ENCODE measurements at regions not wholly inside any gene's neighbourhood (a gene's known extent, or its start where the extent isn't known, plus 50 kb on each side); places are given as distances from the start of the nearest gene placed in this dataset.

DNA sequence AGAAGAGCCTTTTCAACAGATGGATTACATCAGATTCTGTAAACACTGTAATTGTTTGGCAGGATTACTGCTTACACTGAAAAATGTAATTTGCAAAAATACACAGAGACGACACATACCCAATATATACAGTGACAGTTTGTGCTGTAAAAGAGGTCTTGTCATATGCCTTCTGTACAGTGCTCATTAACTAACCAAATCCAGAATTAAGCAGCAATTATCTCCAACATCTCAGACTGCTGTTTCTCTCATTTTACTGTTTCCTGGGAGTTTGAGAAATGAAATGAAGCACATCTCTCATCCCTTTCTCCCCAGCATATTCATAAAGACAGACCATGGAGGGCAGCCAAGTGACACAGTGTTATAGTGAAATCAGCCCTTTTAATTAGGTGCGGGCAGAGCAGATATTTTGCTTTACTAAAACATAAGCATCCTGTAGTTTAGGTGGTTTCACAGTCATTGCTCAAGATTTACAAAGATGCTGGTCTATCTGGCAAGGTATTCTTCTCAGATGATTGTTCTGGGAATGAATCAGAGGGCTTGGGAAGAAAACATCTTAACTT, 618.4 kb upstream of the USP24 start:
- intact Hi-C loops (cut with micrococcal nuclease) = no loop called here

DNA sequence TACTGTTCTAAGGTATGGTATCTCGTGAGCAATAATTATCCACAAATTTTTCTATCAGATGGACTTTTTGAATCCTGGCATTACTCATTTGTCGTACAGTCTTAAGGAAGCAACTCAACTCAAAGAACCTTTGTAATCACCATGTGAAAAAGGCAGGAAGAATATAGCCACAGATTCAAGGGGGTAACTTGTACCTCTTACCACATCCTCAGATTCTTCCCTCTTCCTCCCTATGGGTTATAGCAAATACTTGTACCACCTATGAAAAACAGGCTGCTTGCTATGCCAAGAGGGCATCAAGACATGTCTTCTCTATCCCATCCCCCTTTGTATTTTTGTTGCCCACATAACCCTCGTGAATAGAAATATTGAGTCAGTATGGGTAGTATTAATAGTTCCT, 616.6 kb upstream of the USP24 start:
- intact Hi-C loops (cut with micrococcal nuclease) = no loop called here

GRCh38 chr1:55828044-55828443, 612.9 kb upstream of the USP24 start:
- intact Hi-C loops (cut with micrococcal nuclease) = no loop called here

DNA sequence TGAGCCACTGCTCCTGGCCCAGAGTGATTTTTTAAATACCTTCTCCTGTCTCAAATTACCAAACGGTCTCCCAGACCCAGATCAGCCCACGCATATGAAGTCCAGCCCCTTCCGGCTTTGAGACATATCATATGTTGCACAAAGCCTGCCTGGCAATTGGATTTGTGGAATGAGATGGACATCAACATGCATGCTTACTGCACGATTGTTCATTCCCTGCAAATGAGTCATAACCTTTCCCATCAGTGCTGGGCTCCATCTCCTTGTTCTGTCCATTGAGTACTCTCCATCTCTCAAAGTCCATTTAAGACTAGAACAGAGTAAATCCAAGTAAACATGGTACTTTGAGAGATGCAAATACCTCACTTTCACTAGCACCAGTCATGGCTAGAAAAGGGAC, 612.2 kb upstream of the USP24 start:
- intact Hi-C loops (cut with micrococcal nuclease) = no loop called here

DNA sequence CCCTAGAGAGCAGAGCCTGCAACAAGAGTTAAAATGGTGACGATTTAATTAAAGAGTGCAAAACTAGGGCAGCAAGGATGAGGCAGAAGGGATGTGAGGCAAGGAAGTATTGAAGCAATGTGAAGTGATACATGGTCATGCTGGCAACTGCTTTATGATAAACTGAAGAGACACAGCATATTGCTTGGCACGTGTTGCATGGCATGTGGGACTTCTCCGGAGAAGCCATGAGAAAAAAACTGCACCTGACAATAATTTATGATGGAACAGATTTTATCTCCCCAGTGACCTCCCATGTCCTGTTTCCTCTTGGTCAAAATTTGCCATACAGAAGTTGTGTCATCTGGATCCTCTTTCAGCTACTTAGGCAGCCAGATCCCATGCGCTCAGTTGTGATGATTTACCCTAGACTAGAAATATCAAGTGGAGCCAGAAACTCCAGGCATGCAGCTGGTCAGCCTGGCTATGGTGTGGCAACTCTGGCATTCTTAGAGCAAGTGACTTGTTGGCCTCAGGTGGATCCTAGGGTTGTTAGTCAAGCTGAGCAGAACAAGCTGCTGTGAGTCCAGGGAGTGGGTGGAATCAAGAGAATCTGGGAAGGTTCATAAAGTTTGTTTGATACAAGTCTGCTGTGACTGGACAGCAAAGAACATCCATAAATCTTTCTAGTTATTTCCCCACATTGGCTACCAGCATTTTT, 611.4 kb upstream of the USP24 start:
- intact Hi-C loops (cut with micrococcal nuclease) = no loop called here

- intact Hi-C loops (cut with micrococcal nuclease) = no loop called here
These were observed 610.3 kb upstream of the USP24 start for GRCh38 chr1:55825461-55825860.

- intact Hi-C loops (cut with micrococcal nuclease) = no loop called here
These were observed 609.1 kb upstream of the USP24 start for GRCh38 chr1:55824251-55824640.

GRCh38 chr1:55823541-55824250, 608.5 kb upstream of the USP24 start:
- intact Hi-C loops (cut with micrococcal nuclease) = no loop called here

- intact Hi-C loops (cut with micrococcal nuclease) = no loop called here
These were observed 607.7 kb upstream of the USP24 start for GRCh38 chr1:55822891-55823290.

DNA sequence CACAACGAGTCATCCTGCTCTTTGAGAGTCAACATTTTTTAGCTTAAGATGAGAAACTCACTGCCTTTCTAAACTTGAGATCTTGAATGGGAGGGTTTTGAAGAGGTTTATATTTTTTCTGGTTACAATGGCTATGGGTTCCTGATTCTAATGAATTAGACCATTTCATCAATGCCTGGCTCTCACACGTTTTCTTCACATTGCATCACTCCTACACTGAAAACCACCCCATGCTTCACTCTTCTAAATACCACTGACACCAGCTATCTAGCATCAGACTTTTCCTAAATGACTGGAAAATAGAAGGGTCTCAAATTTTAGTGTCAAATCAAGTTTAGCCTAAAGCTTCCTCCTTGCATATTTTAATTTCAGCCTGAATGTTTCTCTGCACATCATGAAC, 606.1 kb upstream of the USP24 start:
- intact Hi-C loops (cut with micrococcal nuclease) = no loop called here

DNA sequence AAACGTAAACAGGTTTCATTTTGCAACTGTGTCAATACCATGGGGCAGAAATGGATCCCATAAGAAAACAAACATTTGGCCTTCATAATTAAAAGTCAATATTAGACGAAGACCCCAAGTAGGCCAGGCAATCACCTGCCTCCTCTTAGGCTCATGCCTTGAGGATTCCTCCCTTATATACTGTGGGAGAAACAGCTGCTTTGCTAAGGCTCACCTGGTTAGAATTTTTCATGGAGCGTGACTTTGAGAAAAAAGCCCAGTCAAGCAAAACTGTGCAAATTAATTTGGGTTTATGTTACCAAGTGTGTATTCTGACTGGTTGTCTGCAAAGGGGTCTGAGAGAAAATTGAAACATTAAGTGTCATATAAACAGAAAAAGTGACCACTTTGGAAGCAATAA, 605.3 kb upstream of the USP24 start:
- intact Hi-C loops (cut with micrococcal nuclease) = no loop called here

DNA sequence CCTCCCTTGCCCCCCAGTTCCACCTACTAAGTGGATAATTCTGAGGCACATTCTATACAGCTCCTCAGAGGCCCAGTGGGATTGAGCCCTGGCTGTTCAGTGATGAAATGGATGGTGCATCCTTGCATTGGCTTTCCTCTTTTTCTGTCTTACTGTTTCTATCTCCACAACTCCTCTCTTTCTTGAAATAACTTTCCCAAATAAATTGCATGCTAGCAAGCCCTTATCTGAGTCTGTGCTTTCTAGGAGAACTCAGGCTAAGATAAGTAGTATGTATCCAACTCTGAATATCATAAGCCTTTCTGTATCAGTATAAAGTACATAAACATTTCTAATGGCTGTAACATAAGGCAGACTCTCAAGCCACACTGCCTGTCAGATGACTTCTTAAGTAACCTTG, 603.8 kb upstream of the USP24 start:
- intact Hi-C loops (cut with micrococcal nuclease) = no loop called here

- intact Hi-C loops (cut with micrococcal nuclease) = no loop called here
These were observed 601.6 kb upstream of the USP24 start for GRCh38 chr1:55816456-55817426.

GRCh38 chr1:55815745-55816455, 600.7 kb upstream of the USP24 start:
- intact Hi-C loops (cut with micrococcal nuclease) = no loop called here

DNA sequence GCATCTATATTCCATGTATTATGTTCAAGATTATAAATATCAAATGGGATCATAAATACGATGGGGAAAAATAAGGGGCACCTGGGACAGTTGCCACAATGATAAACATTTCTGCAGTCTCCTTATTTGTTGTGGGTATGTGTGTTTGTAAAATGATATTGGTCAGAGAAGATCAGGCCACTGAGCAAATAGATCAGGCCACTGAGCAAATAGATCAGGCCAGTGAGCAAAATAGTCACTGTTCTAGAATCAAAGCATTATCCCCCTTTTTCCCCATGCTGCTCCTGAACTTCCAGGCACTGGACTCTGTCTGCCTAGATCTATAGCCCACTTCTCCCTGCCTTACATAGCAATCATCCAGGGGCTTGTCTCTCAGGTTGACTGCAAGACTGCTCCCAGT, 599.8 kb upstream of the USP24 start:
- intact Hi-C loops (cut with micrococcal nuclease) = no loop called here

DNA sequence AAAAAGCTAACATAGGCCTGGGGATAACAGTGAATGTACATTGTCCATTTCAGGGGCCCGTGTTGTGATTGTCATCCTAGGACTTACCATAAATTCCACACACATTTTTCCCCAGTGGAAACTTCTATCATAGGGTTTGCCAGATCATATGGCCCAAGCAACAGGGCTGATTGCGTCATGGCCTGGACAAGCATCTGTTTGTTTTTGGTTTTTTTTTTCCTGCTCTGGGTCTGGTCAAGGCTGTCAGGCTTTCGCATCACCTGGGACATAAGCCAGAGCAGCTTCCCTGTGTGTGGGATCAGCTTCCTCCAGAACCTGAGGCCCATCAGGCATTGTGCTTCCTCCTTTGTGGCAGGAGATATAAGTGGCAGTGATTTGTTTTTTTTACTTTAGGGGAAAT, 598.5 kb upstream of the USP24 start:
- intact Hi-C loops (cut with micrococcal nuclease) = no loop called here

- intact Hi-C loops (cut with micrococcal nuclease) = no loop called here
These were observed 597.1 kb upstream of the USP24 start for GRCh38 chr1:55812281-55812680.

DNA sequence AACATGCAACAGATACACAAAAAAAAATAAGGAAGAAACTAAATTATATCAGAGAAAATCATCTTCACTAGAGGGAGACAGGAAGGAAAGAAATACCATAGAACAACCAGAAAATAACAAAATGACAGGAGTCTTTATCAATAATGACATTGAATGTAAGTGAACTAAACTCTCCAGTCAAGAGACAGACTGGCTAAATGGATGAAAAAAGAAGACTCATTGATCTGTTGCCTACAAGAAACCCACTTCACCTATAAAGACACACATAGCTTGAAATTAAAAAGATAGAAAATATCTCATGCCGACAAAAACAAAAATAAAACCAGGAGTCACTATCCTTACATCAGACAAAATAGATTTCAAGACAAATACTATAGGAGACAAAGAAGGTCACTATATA, 593.1 kb upstream of the USP24 start:
- intact Hi-C loops (cut with micrococcal nuclease) = no loop called here

GRCh38 chr1:55803429-55803828, 588.3 kb upstream of the USP24 start:
- intact Hi-C loops (cut with micrococcal nuclease) = no loop called here

- intact Hi-C loops (cut with micrococcal nuclease) = no loop called here
These were observed 586.3 kb upstream of the USP24 start for GRCh38 chr1:55801481-55801880.

GRCh38 chr1:55800503-55800902, 585.3 kb upstream of the USP24 start:
- intact Hi-C loops (cut with micrococcal nuclease) = no loop called here
